ENCODE measurements at regions not wholly inside any gene's neighbourhood (a gene's known extent, or its start where the extent isn't known, plus 50 kb on each side); places are given as distances from the start of the nearest gene placed in this dataset.

- no peak for TF ChIP-seq CTCF (IDR thresholded peaks at IDR 0.05)
- TF ChIP-seq EZH2phosphoT487 (IDR thresholded peaks at IDR 0.05) = no peak
Measured at GRCh38 chr1:170806961-170807360, 128.4 kb upstream of the MROH9 start.
